Non-pigmented ciliary epithelial cell (primary cell): ENCODE measurements at regions not wholly inside any gene's neighbourhood (a gene's known extent, or its start where the extent isn't known, plus 50 kb on each side); places are given as distances from the start of the nearest gene placed in this dataset.
"Not testable (repeated sequence)": the region's sequence is repeated elsewhere in the genome, so short reads cannot be mapped to it uniquely, and the experiment has no call there.

ENCODE experiments used
- DNase-seq: peaks from one replicate; pipeline ENCODE4 v3.0.0-alpha.2; 2010; ENCODE audit warnings: low read depth

DNA sequence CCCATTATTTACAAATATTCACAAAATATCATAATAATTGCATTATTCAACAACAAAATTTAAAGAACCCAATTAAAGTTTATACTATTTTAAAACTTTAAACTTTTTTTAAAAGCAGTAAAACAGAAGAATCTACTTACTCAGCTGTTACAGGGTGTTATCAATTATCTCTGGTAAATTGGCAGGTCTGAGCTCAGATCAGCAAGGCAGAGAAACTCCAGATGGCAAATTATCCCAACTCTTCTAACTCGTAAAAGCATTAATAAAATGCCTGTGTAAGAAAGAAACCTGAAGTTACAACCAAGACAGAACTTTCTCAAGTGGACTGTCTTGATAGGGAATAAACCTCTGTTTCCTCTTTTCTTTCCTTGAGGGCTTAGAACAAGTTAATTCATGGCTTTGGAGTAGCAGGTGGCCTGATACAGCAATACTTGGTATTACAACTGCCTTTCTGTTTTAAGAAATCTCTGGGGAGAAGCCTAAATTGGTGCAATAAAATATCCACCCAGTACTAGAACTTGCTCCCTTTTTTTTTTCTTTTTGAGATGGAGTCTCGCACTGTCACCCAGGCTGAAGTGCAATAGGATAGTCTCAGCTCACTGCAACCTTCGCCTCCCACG, 275.3 kb upstream of the MKLN1 start:
- no peak for DNase-seq

DNA sequence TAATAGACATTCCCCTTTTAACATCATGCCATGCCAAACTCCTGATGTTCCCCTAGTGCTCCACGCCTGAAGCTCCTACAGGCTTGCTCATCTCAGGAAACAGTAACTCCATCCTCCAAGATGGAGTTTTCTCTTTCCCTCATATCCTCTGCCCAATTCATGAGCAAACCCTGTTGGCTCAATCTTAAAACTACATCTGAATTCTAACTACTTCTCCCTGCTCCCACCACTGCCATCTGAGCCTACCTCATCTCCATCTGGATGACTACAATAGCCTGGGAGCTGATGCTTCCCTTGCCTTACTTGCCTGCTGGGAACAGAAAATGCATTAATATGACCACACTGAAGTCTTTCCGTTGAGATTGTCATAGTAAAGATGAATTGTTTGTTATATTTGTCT, 271.7 kb upstream of the MKLN1 start:
- no peak for DNase-seq

DNA sequence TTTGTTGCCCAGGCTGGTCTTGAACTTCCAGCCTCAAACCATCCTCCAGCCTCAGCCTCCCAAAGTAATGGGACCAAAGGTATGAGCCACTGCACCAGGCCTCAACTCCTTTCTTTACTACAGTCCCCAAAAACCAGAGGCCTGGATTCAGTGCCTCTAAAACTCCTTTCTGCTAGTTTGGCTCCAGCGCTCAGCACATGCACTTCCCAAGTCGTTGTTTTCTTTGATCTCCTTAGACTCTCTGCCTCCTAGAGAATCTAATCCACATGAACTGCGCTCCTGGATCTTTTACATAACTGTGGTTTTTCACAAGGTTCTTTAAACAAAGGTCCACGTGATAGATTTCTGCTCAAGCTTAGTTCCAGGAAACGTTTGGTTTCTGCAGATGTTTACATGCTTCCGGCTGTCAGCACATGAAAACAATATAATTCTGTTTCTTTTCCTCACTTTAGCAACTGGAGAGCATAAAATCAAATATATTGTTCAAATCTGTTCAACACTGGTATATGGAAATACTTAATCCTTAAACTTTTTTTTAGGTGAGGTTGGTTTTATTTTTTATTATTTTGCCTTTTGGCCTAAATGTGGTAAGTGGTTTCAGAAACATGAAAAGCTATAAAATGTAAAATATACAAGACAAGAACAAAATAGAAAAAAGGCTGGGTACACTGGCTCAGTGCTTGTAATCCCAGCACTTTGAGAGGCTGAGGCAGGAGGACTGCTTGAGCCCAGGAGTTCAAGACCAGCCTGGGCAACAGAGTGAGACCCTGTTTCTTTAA, 270.5 kb upstream of the MKLN1 start:
- peak; percentile 67 for DNase-seq

DNA sequence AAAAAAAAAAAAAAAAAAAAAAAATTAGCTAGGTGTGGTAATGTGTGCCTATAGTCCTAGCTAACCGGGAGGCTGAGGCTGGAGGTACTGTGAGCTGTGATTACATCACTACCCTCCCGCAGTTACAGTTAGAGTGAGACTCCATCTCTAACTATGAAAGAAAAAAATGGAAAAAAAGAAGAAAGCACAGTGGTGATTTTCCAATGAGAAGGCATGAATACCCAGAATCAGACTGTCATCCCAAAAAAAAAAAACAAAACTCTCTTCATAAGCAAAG, 269.9 kb upstream of the MKLN1 start:
- DNase-seq: no peak

DNA sequence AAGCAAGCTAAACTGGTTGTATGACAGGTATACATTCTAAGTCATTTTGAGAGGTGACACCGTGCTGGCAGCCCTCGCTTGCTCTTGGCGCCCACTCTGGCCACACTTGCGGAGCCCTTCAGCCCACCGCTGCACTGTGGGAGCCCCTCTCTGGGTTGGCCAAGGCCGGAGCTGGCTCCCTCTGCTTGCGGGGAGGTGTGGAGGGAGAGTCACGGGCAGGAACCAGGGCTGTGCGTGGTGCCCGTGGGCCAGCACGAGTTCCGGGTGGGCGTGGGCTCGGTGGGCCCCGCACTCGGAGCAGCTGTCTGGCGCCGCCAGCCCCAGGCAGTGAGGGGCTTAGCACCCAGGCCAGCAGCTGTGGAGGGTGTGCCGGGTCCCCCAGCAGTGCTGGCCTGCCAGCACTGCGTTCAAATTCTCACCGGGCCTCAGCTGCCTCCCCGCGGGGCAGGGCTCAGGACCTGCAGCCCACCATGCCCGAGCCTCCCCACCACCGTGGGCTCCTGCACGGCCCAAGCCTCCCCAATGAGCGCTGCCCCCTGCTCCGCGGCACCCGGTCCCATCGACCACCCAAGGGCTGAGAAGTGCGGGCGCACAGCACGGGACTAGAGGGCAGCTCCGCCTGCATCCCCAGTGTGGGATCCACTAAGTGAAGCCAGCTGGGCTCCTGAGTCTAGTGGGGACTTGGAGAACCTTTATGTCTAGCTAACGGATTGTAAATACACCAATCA, 269.0 kb upstream of the MKLN1 start:
- DNase-seq: not testable (repeated sequence)

DNA sequence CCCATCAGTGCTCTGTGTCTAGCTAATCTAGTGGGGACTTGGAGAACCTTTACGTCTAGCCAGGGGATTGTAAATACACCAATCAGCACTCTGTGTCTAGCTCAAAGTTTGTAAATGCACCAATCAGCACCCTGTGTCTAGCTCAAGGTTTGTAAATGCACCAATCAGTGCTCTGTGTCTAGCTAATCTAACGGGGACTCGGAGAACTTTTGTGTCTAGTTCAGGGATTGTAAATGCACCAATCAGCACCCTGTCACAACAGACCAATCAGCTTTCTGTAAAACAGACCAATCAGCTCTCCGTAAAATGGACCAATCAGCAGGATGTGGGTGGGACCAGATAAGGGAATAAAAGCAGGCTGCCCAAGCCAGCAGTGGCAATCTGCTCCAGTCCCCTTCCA, 268.3 kb upstream of the MKLN1 start:
- not testable (repeated sequence) for DNase-seq

DNA sequence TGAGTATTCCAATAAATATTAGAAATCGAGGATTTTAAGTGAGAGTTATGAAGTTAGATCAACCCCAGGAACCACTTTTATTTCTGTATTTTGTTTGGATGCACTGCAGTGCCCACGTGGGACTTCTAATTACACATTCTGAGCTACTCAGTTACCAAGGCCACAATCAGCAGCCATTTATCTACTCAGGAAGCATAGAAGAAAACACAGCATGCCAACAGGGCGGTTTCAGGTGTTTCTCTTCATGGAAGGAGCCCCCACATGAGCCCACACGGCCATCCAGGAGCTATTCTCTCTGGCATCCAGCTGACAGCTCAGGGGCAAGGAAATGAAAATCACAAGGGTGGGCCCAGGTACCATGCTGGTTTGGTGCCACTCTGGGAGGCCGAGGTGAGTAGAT, 266.5 kb upstream of the MKLN1 start:
- no peak for DNase-seq

DNA sequence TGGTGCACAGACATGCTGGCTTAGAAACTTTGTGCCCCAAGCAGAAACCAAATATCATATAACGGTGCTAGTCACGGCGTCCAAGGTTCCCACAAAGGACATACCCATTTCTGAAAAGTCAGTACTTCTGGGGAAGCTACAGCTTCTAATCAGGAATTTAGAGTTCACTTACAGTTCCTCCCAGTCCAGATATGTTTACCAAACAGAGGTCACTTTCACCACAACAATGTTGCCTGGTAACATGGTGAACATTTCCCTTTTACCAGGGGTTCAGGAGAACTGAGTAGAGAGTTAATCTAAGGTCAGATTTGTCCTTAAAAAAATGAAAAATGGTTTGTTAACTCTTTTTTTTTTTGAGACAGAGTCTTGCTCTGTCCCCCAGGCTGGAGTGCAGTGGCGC, 265.9 kb upstream of the MKLN1 start:
- DNase-seq: no peak

DNA sequence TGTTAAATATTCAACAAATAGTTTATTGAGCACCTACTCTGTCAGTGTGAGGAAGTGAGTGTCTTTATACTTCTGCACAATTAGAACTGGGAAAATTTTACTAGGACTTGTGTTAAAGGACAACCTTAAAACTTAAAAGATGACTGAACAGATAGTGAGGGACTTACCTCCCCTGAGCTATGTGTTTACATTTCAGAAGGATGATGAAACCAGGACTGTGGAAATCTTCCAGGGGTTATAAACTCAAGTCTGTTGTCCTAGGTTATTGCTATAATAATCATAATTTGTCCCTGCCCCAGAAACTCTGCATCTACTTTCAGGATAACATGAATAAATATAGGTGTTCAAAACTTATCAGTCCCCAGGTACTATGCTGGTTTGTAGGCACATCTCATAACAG, 261.0 kb upstream of the MKLN1 start:
- peak; percentile 27 for DNase-seq

DNA sequence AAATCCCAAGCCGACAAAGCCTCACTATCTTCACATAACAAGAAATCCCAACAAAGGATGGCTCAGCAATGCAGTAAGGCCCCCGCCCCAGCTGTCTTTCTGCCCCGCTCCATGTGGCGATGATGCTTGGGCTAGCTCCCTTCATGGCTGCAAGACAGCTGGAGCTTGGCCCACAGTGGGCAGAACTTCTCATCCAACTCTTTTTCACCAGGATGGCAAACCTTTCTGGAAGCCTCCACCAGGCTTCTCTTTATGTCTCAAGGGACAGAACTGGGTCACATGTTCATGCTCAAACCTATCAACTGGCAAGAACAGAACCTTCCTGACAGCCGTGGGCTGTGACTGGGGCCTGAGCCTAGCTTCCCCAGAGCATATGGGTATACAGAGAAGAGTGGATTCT, 260.5 kb upstream of the MKLN1 start:
- no peak for DNase-seq

DNA sequence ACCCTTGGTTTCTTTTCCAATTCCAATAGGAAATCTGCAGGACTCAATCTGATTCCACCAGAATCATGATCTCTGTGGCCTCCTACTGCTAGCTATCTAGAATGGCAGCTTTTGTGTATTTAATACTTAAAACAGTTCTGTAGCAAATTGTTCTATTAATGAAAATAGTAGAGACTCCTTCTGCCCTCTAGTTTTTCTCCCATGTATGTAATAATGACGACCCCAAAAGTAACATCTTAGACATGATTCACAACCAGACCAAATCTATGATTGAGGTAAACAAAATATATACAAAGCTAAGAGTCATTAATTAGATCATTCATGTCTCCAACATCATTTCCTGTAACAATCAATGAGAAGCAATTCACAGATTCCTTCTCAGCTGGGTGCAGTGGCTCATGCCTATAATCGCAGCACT, 259.1 kb upstream of the MKLN1 start:
- no peak for DNase-seq

DNA sequence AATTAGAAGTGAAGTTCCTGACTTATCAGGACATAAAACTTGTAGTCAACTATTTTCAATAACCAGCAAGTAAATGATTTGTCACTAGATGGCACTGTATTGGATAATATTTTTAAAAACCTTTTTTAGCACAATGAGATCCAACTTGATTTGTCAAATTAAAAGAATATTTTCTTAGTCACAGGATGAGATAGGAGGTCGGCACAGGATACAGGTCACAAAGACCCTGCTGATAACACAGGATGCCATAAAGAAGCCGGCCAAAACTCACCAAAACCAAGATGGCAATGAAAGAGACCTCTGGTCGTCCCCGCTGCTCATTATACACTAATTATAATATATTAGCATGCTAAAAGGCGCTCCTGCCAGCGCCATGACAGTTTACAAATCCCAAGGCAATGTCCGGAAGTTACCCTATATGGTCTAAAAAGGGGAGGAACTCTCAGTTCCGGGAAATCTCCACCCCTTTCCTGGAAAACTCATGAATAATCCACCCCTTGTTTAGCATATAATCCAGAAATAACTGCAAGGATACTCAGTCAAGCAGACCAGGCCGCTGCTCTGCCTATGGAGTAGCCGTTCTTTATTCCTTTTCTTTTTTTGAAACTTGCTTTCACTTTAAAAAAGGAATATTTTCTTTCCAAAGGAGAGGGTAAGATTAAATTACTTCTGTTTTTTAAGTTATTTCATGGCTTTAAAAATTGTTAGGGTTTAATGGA, 255.7 kb upstream of the MKLN1 start:
- DNase-seq: no peak

DNA sequence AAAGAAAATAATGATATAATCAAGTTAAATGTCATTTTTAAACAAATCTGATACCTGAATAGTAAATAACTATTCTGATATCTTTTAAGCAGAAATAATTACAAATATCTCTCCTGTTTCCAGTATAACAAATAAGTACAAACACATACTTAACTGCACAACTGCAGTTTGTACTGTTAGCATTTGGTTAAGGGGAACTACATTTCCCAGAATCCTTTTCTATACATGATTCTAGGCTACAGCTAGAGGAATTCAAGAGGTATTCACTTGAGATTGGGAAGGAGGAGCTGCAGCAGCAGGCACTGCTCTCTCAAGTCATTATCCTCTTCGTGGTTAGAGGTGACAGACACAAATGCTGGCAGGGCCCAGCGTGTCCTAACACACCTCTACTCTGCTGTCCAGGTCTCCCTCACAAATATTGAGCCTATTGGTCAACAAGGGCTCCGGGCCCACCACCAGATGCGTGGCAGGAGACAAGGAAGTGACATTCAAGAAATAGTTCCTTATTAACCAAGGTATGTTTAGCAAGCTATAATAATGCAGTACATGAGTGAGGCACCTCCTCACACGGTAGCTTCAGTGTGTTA, 255.1 kb upstream of the MKLN1 start:
- DNase-seq: no peak

DNA sequence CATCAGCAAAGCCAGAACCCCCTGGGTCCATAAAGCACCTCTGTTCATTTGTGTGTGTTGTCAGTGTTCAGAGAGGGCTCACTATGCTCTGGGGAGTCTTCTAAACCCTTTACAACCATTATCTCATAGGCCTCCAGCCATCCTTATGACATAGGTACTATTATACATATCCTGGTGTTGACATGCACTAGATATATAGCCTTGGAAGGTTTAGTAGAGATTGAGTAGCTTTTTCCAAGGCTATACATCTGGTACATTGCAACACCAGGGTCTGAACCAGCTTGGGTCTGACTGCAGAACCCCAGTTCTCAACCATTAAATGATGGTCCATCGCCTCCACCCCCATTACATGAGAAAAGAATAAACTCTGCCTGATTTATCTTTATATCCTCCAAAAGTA, 253.6 kb upstream of the MKLN1 start:
- DNase-seq: no peak

DNA sequence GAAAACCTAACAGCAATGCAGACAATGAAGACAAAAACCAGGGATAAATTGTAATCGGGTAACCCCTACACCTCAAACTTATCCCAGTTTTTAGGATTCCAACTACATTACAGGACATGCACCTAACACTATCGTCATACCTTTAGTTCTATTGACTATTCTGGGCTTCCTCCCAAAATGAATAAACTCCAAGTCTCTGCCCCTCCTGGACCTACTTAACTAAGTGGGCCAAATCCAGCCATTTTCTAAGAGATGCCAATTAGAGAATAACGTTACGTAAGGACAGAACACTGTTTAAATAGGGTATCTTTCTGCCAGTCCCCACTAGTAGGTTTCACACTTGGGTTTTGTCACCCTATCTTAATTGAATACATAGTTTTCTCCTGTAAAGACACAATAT, 253.1 kb upstream of the MKLN1 start:
- DNase-seq: no peak

DNA sequence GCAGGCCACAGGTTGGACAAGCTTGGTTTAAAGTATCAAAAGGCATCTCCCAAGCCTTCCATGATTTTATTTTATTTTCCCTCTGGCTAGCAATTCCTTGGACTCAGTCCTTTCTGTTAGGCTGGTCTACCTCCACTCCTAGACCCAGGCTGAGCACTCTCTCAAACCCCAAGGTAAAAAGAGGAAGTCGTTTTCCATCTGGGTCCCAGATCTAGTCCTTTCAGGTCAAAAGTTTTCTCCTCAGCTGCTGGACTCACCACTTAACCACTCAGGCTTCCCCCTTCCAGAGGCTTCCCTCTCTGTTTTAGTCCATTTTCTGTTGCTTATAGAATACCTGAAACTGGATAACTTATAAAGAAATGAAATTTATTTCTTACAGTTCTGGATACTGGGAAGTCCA, 252.3 kb upstream of the MKLN1 start:
- no peak for DNase-seq

DNA sequence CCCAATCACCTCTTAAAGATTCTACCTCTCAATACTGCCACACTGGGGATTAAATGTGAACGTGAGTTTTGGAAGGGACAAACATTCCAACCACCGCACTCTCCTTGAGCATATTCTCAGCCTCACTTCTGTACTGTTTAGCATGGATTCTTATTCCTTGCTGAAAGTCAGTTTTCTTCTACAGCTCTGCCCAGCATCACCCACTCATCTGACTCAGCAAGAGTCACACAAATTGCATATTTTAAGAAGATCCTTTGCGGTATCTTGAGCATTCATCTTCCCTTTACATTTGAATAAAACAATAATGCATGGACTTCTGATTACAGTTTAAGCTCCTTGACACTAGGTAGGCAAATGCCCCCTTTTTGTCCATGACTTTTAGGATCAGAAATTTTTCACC, 251.6 kb upstream of the MKLN1 start:
- peak; percentile 66 for DNase-seq

DNA sequence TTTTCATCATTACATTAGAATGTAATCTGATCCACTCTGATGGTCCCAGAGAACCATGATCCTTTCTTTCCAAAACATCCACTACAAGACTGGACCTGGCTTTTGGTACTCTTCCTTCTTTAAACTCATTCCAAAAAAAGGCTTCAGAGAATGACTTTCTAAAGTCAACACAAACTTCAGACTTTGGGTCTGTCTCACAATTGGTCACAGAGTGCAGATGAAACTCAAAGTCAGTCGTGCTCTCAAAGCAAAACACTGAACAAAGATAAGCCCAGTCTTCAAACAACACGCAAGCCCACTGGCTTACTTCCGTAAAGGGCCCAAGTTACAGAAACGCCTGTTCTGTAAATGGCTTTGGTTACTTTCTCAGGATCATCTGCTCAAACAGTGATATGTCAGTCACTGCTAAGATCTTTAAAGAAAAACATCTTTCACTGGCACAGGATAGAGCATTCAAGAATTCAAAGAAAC, 250.9 kb upstream of the MKLN1 start:
- DNase-seq: no peak

DNA sequence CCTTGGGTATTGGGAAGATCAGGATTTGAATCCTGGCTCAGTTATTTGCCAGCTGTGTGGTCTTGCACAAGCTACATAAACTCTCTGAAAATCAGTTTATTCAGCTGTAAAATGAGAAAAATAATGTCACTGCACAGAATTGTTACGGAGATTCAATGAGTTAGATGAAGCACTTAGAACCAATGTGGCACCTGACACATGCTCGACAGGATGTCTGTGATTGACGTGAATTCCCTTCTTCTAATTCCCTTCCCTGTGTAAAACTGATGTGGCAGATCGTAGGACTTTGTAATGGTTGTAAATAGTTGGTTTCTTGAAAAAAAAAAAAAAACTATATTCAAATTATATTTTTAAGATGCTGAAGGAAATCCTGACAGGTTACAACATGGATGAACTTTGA, 249.9 kb upstream of the MKLN1 start:
- DNase-seq: no peak

DNA sequence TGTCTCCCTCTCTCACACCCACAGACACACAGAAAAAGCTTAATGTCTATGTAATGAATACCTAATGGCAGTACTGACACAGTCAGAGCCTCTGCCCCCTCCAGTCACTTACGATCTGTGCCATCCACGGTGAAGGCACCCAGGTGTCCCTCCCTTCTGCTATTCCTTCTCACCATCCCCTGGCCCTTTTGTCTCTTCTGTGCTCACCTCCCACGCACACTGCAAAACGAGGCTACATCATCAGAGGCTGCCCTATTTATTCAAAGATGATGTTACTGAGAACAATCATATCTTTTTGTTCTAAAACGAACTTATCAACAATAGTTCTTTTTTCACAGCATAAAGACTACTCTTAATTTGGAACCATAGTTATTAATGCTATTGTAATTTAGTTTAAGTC, 246.9 kb upstream of the MKLN1 start:
- DNase-seq: no peak

DNA sequence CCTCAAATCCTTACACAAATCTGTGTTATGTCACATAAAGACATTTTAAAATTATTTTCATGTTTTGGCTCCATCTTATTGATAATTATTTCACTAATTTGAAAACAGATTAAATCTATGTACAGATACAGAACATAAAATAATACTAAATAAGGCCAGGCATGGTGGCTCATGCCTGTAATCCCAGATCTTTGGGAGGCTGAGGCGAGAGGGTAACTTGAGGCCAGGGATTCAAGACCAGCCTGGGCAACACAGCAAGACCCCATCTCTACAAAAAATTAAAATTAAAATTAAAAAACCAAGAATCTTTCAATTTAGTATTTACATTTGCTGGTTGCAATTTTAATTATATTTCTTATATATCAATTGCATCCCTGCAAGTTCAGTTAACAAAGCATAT, 246.4 kb upstream of the MKLN1 start:
- DNase-seq: no peak

DNA sequence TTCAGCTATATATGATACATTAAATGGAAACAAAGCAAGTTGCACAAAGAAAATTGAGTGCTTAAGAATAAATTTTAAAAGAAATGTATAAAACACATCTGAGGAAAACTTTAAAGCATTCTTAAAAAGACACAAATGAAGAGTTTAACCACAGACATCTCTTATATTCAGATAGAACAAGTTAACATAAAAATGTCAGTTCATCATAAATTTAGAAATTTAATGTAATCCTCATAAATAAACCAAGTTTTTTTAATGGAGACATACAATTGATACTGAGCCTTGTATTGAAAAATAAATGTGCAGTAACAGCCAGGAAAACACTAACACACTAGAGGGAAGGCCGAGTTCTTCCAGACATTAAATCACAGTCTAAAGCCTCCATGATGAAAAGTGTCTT, 243.9 kb upstream of the MKLN1 start:
- DNase-seq: no peak
